GM23338 (cell line): ENCODE measurements at regions not wholly inside any gene's neighbourhood (a gene's known extent, or its start where the extent isn't known, plus 50 kb on each side); places are given as distances from the start of the nearest gene placed in this dataset.

Source experiments
- ATAC-seq: fragments of 200-7000 bp; cut with Tn5 transposase; 3 replicates; pipeline ENCODE4 v1.9.1; 2020
- DNase-seq: peaks from one replicate; pipeline ENCODE4 v3.0.0-alpha.2; 2015; ENCODE audit warnings: low spot score
- H2AFZ ChIP-seq: fragments of 200-600 bp; sonication (generic); 2 replicates; pipeline ENCODE4 v1.8.0; 2016; ENCODE audit warnings: antibody characterized with exemption, mild to moderate bottlenecking, moderate library complexity
- H3F3A ChIP-seq: fragments of 200-600 bp; sonication (generic); replicated peaks from 2 replicates; pipeline ENCODE4 v1.8.0; 2017; ENCODE audit warnings: antibody characterized with exemption, mixed run types, low read depth
- H3K27ac ChIP-seq: fragments of 200-600 bp; sonication (generic); 2 replicates; pipeline ENCODE4 v1.6.1; 2016; ENCODE audit warnings: low read depth
- H3K27me3 ChIP-seq: fragments of 200-600 bp; sonication (generic); 2 replicates; pipeline ENCODE4 v1.8.0; 2016; ENCODE audit warnings: mild to moderate bottlenecking, mixed run types, moderate library complexity; ENCODE audit not compliant: insufficient read depth
- H3K36me3 ChIP-seq: fragments of 200-600 bp; sonication (generic); 2 replicates; pipeline ENCODE4 v1.8.0; 2016; ENCODE audit warnings: mild to moderate bottlenecking; ENCODE audit not compliant: insufficient read depth
- H3K4me1 ChIP-seq: fragments of 200-600 bp; sonication (generic); 2 replicates; pipeline ENCODE4 v1.8.0; 2016; ENCODE audit warnings: mild to moderate bottlenecking, moderate library complexity; ENCODE audit not compliant: insufficient read depth
- H3K4me2 ChIP-seq: fragments of 200-600 bp; sonication (generic); 2 replicates; pipeline ENCODE4 v1.7.1; 2017; ENCODE audit warnings: mixed run types
- H3K4me3 ChIP-seq: fragments of 200-600 bp; sonication (generic); 2 replicates; pipeline ENCODE4 v1.6.1; 2016; ENCODE audit warnings: mixed run types
- H3K79me2 ChIP-seq: fragments of 200-600 bp; sonication (generic); replicated peaks from 2 replicates; pipeline ENCODE4 v1.8.0; 2017; ENCODE audit warnings: mild to moderate bottlenecking; ENCODE audit not compliant: insufficient read depth
- H3K9me2 ChIP-seq: fragments of 200-600 bp; sonication (generic); 2 replicates; pipeline ENCODE4 v1.8.0; 2017; ENCODE audit not compliant: insufficient read depth
- H4K20me1 ChIP-seq: fragments of 200-600 bp; sonication (generic); replicated peaks from 2 replicates; pipeline ENCODE4 v1.8.0; 2017; ENCODE audit warnings: mild to moderate bottlenecking; ENCODE audit not compliant: insufficient read depth
- H3K27ac Mint-ChIP-seq: 2 replicates; pipeline ENCODE4 v1.8.0; 2020; ENCODE audit warnings: inconsistent platforms, mild to moderate bottlenecking, moderate library complexity, mixed read lengths
- H3K27me3 Mint-ChIP-seq: 3 replicates; pipeline ENCODE4 v1.8.0; 2022; ENCODE audit warnings: low read depth, mild to moderate bottlenecking, moderate library complexity, mixed read lengths, inconsistent platforms; ENCODE audit not compliant: insufficient read depth, poor library complexity
- H3K36me3 Mint-ChIP-seq: 3 replicates; pipeline ENCODE4 v1.8.0; 2021; ENCODE audit warnings: low read depth, mild to moderate bottlenecking, inconsistent platforms, moderate library complexity, mixed read lengths
- H3K4me1 Mint-ChIP-seq: 3 replicates; pipeline ENCODE4 v1.8.0; 2020; ENCODE audit warnings: mild to moderate bottlenecking, inconsistent platforms, mixed read lengths
- H3K4me3 Mint-ChIP-seq: 3 replicates; pipeline ENCODE4 v1.8.0; 2021; ENCODE audit warnings: moderate library complexity, mild to moderate bottlenecking, inconsistent platforms, mixed read lengths
- H3K9me3 Mint-ChIP-seq: 3 replicates; pipeline ENCODE4 v1.8.0; 2020; ENCODE audit warnings: moderate library complexity, mild to moderate bottlenecking, inconsistent platforms, mixed read lengths
- CREB1 ChIP-seq: fragments of 250-450 bp; sonication (Bioruptor Pico); IDR thresholded peaks from 2 replicates; pipeline ENCODE4 v1.5.0; 2020; ENCODE audit warnings: low read depth, mild to moderate bottlenecking, moderate library complexity
- EZH2 ChIP-seq: fragments of 200-600 bp; sonication (generic); IDR thresholded peaks from one replicate; pipeline ENCODE4 v1.8.0; 2017; ENCODE audit warnings: antibody characterized with exemption, mild to moderate bottlenecking, low read depth; ENCODE audit not compliant: unreplicated experiment
- EZH2phosphoT487 ChIP-seq: fragments of 200-600 bp; sonication (generic); IDR thresholded peaks from one replicate; pipeline ENCODE4 v1.8.1; 2018; ENCODE audit warnings: antibody characterized with exemption; ENCODE audit not compliant: unreplicated experiment
- JUNB ChIP-seq: IDR thresholded peaks from one replicate; pipeline ENCODE4 v1.6.1; 2016; ENCODE audit warnings: antibody characterized with exemption; ENCODE audit not compliant: unreplicated experiment
- NANOG ChIP-seq: IDR thresholded peaks from 2 replicates; pipeline ENCODE4 v1.6.1; 2016; ENCODE audit warnings: antibody characterized with exemption, borderline replicate concordance
- POLR2AphosphoS5 ChIP-seq: IDR thresholded peaks from 2 replicates; pipeline ENCODE4 v1.6.1; 2016; ENCODE audit warnings: antibody characterized with exemption, low read depth
- STAT1 ChIP-seq: IDR thresholded peaks from one replicate; pipeline ENCODE4 v1.6.1; 2016; ENCODE audit warnings: antibody characterized with exemption; ENCODE audit not compliant: unreplicated experiment
- ZNF114 ChIP-seq: fragments of 250-450 bp; sonication (Bioruptor Pico); IDR thresholded peaks from 2 replicates; pipeline ENCODE4 v1.5.0; 2020; ENCODE audit warnings: mild to moderate bottlenecking, moderate library complexity
- TF ChIP-seq, protein P1 (sequence below): fragments of 250-450 bp; sonication (Bioruptor Pico); IDR thresholded peaks from 2 replicates; pipeline ENCODE4 v1.5.0; 2020; ENCODE audit warnings: mild to moderate bottlenecking, moderate library complexity
- TF ChIP-seq, protein P2 (sequence below): IDR thresholded peaks from 2 replicates; pipeline ENCODE4 v1.6.1; 2016; ENCODE audit warnings: antibody characterized with exemption

GRCh38 chr2:23029111-23029510, 355.9 kb upstream of the KLHL29 start (continued):
- TF ChIP-seq, protein P1, sequence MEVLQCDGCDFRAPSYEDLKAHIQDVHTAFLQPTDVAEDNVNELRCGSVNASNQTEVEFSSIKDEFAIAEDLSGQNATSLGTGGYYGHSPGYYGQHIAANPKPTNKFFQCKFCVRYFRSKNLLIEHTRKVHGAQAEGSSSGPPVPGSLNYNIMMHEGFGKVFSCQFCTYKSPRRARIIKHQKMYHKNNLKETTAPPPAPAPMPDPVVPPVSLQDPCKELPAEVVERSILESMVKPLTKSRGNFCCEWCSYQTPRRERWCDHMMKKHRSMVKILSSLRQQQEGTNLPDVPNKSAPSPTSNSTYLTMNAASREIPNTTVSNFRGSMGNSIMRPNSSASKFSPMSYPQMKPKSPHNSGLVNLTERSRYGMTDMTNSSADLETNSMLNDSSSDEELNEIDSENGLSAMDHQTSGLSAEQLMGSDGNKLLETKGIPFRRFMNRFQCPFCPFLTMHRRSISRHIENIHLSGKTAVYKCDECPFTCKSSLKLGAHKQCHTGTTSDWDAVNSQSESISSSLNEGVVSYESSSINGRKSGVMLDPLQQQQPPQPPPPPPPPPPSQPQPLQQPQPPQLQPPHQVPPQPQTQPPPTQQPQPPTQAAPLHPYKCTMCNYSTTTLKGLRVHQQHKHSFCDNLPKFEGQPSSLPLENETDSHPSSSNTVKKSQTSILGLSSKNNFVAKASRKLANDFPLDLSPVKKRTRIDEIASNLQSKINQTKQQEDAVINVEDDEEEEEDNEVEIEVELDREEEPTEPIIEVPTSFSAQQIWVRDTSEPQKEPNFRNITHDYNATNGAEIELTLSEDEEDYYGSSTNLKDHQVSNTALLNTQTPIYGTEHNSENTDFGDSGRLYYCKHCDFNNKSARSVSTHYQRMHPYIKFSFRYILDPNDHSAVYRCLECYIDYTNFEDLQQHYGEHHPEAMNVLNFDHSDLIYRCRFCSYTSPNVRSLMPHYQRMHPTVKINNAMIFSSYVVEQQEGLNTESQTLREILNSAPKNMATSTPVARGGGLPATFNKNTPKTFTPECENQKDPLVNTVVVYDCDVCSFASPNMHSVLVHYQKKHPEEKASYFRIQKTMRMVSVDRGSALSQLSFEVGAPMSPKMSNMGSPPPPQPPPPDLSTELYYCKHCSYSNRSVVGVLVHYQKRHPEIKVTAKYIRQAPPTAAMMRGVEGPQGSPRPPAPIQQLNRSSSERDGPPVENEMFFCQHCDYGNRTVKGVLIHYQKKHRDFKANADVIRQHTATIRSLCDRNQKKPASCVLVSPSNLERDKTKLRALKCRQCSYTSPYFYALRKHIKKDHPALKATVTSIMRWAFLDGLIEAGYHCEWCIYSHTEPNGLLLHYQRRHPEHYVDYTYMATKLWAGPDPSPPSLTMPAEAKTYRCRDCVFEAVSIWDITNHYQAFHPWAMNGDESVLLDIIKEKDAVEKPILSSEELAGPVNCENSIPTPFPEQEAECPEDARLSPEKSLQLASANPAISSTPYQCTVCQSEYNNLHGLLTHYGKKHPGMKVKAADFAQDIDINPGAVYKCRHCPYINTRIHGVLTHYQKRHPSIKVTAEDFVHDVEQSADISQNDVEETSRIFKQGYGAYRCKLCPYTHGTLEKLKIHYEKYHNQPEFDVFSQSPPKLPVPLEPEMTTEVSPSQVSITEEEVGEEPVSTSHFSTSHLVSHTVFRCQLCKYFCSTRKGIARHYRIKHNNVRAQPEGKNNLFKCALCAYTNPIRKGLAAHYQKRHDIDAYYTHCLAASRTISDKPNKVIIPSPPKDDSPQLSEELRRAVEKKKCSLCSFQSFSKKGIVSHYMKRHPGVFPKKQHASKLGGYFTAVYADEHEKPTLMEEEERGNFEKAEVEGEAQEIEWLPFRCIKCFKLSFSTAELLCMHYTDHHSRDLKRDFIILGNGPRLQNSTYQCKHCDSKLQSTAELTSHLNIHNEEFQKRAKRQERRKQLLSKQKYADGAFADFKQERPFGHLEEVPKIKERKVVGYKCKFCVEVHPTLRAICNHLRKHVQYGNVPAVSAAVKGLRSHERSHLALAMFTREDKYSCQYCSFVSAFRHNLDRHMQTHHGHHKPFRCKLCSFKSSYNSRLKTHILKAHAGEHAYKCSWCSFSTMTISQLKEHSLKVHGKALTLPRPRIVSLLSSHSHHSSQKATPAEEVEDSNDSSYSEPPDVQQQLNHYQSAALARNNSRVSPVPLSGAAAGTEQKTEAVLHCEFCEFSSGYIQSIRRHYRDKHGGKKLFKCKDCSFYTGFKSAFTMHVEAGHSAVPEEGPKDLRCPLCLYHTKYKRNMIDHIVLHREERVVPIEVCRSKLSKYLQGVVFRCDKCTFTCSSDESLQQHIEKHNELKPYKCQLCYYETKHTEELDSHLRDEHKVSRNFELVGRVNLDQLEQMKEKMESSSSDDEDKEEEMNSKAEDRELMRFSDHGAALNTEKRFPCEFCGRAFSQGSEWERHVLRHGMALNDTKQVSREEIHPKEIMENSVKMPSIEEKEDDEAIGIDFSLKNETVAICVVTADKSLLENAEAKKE (CRISPR knock-in tag) = no peak
- TF ChIP-seq CREB1 (no peak), JUNB (no peak), NANOG (no peak), POLR2AphosphoS5 (no peak), EZH2phosphoT487 (no peak), ZNF114 (CRISPR knock-in tag) (no peak), EZH2 (no peak), STAT1 (no peak)
- TF ChIP-seq, protein P2, sequence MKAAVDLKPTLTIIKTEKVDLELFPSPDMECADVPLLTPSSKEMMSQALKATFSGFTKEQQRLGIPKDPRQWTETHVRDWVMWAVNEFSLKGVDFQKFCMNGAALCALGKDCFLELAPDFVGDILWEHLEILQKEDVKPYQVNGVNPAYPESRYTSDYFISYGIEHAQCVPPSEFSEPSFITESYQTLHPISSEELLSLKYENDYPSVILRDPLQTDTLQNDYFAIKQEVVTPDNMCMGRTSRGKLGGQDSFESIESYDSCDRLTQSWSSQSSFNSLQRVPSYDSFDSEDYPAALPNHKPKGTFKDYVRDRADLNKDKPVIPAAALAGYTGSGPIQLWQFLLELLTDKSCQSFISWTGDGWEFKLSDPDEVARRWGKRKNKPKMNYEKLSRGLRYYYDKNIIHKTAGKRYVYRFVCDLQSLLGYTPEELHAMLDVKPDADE = no peak

DNA sequence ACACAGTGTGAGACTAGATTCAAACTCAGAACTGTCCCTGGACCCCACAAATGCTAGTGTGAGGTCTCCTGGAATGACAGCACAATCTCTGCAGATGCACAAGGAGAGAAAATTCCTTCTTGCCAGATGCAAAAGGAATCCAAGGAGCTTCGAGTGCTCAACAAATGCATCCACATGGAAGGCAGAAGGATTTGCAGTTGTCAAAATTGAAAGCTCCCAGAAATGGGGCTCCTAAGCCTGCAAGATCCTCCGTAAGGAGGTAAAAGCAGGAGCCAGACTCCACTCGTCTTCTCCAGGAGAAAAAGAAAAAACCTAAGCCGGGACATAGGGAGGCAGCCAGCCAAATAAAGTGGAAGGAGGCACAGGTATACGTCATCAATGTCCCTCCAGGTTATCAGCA, 355.0 kb upstream of the KLHL29 start:
- no peaks in the 10 kb centered on the region; the same call in 2 of the 3 replicates for H3K9me3 Mint-ChIP-seq
- peaks cover 16% of the 10 kb centered on the region for H3K4me1 Mint-ChIP-seq
- no peak for DNase-seq
- H3K79me2 ChIP-seq = no peaks in the 10 kb centered on the region
- H3K4me2 ChIP-seq = no peak overlapping the region
- H3K27me3 ChIP-seq = no peaks in the 10 kb centered on the region
- no peak overlapping the region for H3K4me3 Mint-ChIP-seq
- ATAC-seq = no peak
- H3K27ac ChIP-seq = no peak overlapping the region
- H2AFZ ChIP-seq = no peak overlapping the region
- H3K9me2 ChIP-seq = no peaks in the 10 kb centered on the region
- no peak overlapping the region for H3K27ac Mint-ChIP-seq
- H4K20me1 ChIP-seq = no peaks in the 10 kb centered on the region
- peaks cover 2% of the 10 kb centered on the region for H3K4me1 ChIP-seq
- H3K36me3 ChIP-seq = no peaks in the 10 kb centered on the region
- no peaks in the 10 kb centered on the region for H3K27me3 Mint-ChIP-seq
- no peak overlapping the region for H3K4me3 ChIP-seq
- no peaks in the 10 kb centered on the region for H3K36me3 Mint-ChIP-seq
- H3F3A ChIP-seq = no peaks in the 10 kb centered on the region
- TF ChIP-seq CREB1 = no peak
- no peak for TF ChIP-seq ZNF114 (CRISPR knock-in tag)
- TF ChIP-seq, protein P1 (CRISPR knock-in tag) = no peak
